GM23338 (cell line): ENCODE measurements at regions not wholly inside any gene's neighbourhood (a gene's known extent, or its start where the extent isn't known, plus 50 kb on each side); places are given as distances from the start of the nearest gene placed in this dataset.
A peak's percentile ranks its signal among the peaks of the same experiment; 100 is the strongest.

Source experiments
- ATAC-seq: fragments of 200-7000 bp; cut with Tn5 transposase; 3 replicates; pipeline ENCODE4 v1.9.1; 2020
- DNase-seq: peaks from one replicate; pipeline ENCODE4 v3.0.0-alpha.2; 2015; ENCODE audit warnings: low spot score
- H2AFZ ChIP-seq: fragments of 200-600 bp; sonication (generic); 2 replicates; pipeline ENCODE4 v1.8.0; 2016; ENCODE audit warnings: antibody characterized with exemption, mild to moderate bottlenecking, moderate library complexity
- H3F3A ChIP-seq: fragments of 200-600 bp; sonication (generic); replicated peaks from 2 replicates; pipeline ENCODE4 v1.8.0; 2017; ENCODE audit warnings: antibody characterized with exemption, mixed run types, low read depth
- H3K27ac ChIP-seq: fragments of 200-600 bp; sonication (generic); 2 replicates; pipeline ENCODE4 v1.6.1; 2016; ENCODE audit warnings: low read depth
- H3K27me3 ChIP-seq: fragments of 200-600 bp; sonication (generic); 2 replicates; pipeline ENCODE4 v1.8.0; 2016; ENCODE audit warnings: mild to moderate bottlenecking, mixed run types, moderate library complexity; ENCODE audit not compliant: insufficient read depth
- H3K36me3 ChIP-seq: fragments of 200-600 bp; sonication (generic); 2 replicates; pipeline ENCODE4 v1.8.0; 2016; ENCODE audit warnings: mild to moderate bottlenecking; ENCODE audit not compliant: insufficient read depth
- H3K4me1 ChIP-seq: fragments of 200-600 bp; sonication (generic); 2 replicates; pipeline ENCODE4 v1.8.0; 2016; ENCODE audit warnings: mild to moderate bottlenecking, moderate library complexity; ENCODE audit not compliant: insufficient read depth
- H3K4me2 ChIP-seq: fragments of 200-600 bp; sonication (generic); 2 replicates; pipeline ENCODE4 v1.7.1; 2017; ENCODE audit warnings: mixed run types
- H3K4me3 ChIP-seq: fragments of 200-600 bp; sonication (generic); 2 replicates; pipeline ENCODE4 v1.6.1; 2016; ENCODE audit warnings: mixed run types
- H3K79me2 ChIP-seq: fragments of 200-600 bp; sonication (generic); replicated peaks from 2 replicates; pipeline ENCODE4 v1.8.0; 2017; ENCODE audit warnings: mild to moderate bottlenecking; ENCODE audit not compliant: insufficient read depth
- H3K9me2 ChIP-seq: fragments of 200-600 bp; sonication (generic); 2 replicates; pipeline ENCODE4 v1.8.0; 2017; ENCODE audit not compliant: insufficient read depth
- H4K20me1 ChIP-seq: fragments of 200-600 bp; sonication (generic); replicated peaks from 2 replicates; pipeline ENCODE4 v1.8.0; 2017; ENCODE audit warnings: mild to moderate bottlenecking; ENCODE audit not compliant: insufficient read depth
- H3K27ac Mint-ChIP-seq: 2 replicates; pipeline ENCODE4 v1.8.0; 2020; ENCODE audit warnings: inconsistent platforms, mild to moderate bottlenecking, moderate library complexity, mixed read lengths
- H3K27me3 Mint-ChIP-seq: 3 replicates; pipeline ENCODE4 v1.8.0; 2022; ENCODE audit warnings: low read depth, mild to moderate bottlenecking, moderate library complexity, mixed read lengths, inconsistent platforms; ENCODE audit not compliant: insufficient read depth, poor library complexity
- H3K36me3 Mint-ChIP-seq: 3 replicates; pipeline ENCODE4 v1.8.0; 2021; ENCODE audit warnings: low read depth, mild to moderate bottlenecking, inconsistent platforms, moderate library complexity, mixed read lengths
- H3K4me1 Mint-ChIP-seq: 3 replicates; pipeline ENCODE4 v1.8.0; 2020; ENCODE audit warnings: mild to moderate bottlenecking, inconsistent platforms, mixed read lengths
- H3K4me3 Mint-ChIP-seq: 3 replicates; pipeline ENCODE4 v1.8.0; 2021; ENCODE audit warnings: moderate library complexity, mild to moderate bottlenecking, inconsistent platforms, mixed read lengths
- H3K9me3 Mint-ChIP-seq: 3 replicates; pipeline ENCODE4 v1.8.0; 2020; ENCODE audit warnings: moderate library complexity, mild to moderate bottlenecking, inconsistent platforms, mixed read lengths
- CREB1 ChIP-seq: fragments of 250-450 bp; sonication (Bioruptor Pico); IDR thresholded peaks from 2 replicates; pipeline ENCODE4 v1.5.0; 2020; ENCODE audit warnings: low read depth, mild to moderate bottlenecking, moderate library complexity
- CTCF ChIP-seq, 2 experiments: fragments of 200-600 bp in 1 of 2; sonication (generic) in 1 of 2; conservative IDR thresholded peaks; 2 replicates each; pipeline versions ENCODE4 v1.5.1 to v1.6.1; 2016 to 2017; ENCODE audit warnings: antibody characterized with exemption in 2 of 2, low read depth in 2 of 2, mild to moderate bottlenecking in 2 of 2, moderate library complexity in 1 of 2
- ETS1 ChIP-seq: IDR thresholded peaks from 2 replicates; pipeline ENCODE4 v1.6.1; 2016; ENCODE audit warnings: antibody characterized with exemption
- EZH2 ChIP-seq: fragments of 200-600 bp; sonication (generic); IDR thresholded peaks from one replicate; pipeline ENCODE4 v1.8.0; 2017; ENCODE audit warnings: antibody characterized with exemption, mild to moderate bottlenecking, low read depth; ENCODE audit not compliant: unreplicated experiment
- EZH2phosphoT487 ChIP-seq: fragments of 200-600 bp; sonication (generic); IDR thresholded peaks from one replicate; pipeline ENCODE4 v1.8.1; 2018; ENCODE audit warnings: antibody characterized with exemption; ENCODE audit not compliant: unreplicated experiment
- JUNB ChIP-seq: IDR thresholded peaks from one replicate; pipeline ENCODE4 v1.6.1; 2016; ENCODE audit warnings: antibody characterized with exemption; ENCODE audit not compliant: unreplicated experiment
- NANOG ChIP-seq: IDR thresholded peaks from 2 replicates; pipeline ENCODE4 v1.6.1; 2016; ENCODE audit warnings: antibody characterized with exemption, borderline replicate concordance
- POLR2AphosphoS5 ChIP-seq: IDR thresholded peaks from 2 replicates; pipeline ENCODE4 v1.6.1; 2016; ENCODE audit warnings: antibody characterized with exemption, low read depth
- REST ChIP-seq: IDR thresholded peaks from one replicate; pipeline ENCODE4 v1.6.1; 2018; ENCODE audit warnings: antibody characterized with exemption; ENCODE audit not compliant: unreplicated experiment
- STAT1 ChIP-seq: IDR thresholded peaks from one replicate; pipeline ENCODE4 v1.6.1; 2016; ENCODE audit warnings: antibody characterized with exemption; ENCODE audit not compliant: unreplicated experiment
- ZNF114 ChIP-seq: fragments of 250-450 bp; sonication (Bioruptor Pico); IDR thresholded peaks from 2 replicates; pipeline ENCODE4 v1.5.0; 2020; ENCODE audit warnings: mild to moderate bottlenecking, moderate library complexity
- ZNF331 ChIP-seq: fragments of 250-450 bp; sonication (Bioruptor Pico); IDR thresholded peaks from 2 replicates; pipeline ENCODE4 v1.5.0; 2020; ENCODE audit warnings: low read depth, mild to moderate bottlenecking, moderate library complexity
- ZNF462 ChIP-seq: fragments of 250-450 bp; sonication (Bioruptor Pico); IDR thresholded peaks from 2 replicates; pipeline ENCODE4 v1.5.0; 2020; ENCODE audit warnings: mild to moderate bottlenecking, moderate library complexity

GRCh38 chr18:76578571-76579300 is 83.7 kb upstream of the ZNF516 start:
- TF ChIP-seq EZH2: no peak
- no peak for TF ChIP-seq CTCF (conservative IDR thresholded peaks at IDR 0.05; ENCODE audit: low read depth in 2 of 2)
- TF ChIP-seq STAT1: no peak
- TF ChIP-seq ETS1: no peak
- no peak for TF ChIP-seq REST
- no peak for TF ChIP-seq ZNF331 (CRISPR knock-in tag)
- no peak for TF ChIP-seq ZNF462
- no peak for TF ChIP-seq CREB1 (CRISPR knock-in tag)
- no peak for TF ChIP-seq EZH2phosphoT487
- TF ChIP-seq NANOG: no peak
- no peak for TF ChIP-seq JUNB
- TF ChIP-seq POLR2AphosphoS5: no peak
- TF ChIP-seq ZNF114 (CRISPR knock-in tag): no peak
- Histone ChIP-seq H3K36me3 (no peaks in the 10 kb centered on the region), H3K4me1 (peaks cover 6% of the 10 kb centered on the region; the same call in 1 of the 2 replicates), H3F3A (0 out of 2 replicates have a peak, but pooled peaks cover 2% of the 10 kb centered on the region), H3K79me2 (no peaks in the 10 kb centered on the region), H3K9me2 (no peaks in the 10 kb centered on the region; the same call in 1 of the 2 replicates), H2AFZ (peak overlapping the region; percentile 89), H3K27me3 (peaks cover 13% of the 10 kb centered on the region), H4K20me1 (no peaks in the 10 kb centered on the region), H3K27ac (no peak overlapping the region), H3K4me2 (peak overlapping the region; percentile 74), H3K4me3 (peak overlapping the region; percentile 45)
- Mint-ChIP-seq H3K9me3 (0 out of 3 replicates have a peak, but pooled peaks cover 7% of the 10 kb centered on the region), H3K4me1 (peaks cover 7% of the 10 kb centered on the region; the same call in 2 of the 3 replicates), H3K36me3 (no peaks in the 10 kb centered on the region), H3K27ac (no peak overlapping the region), H3K27me3 (peaks cover 10% of the 10 kb centered on the region), H3K4me3 (peak overlapping the region; percentile 2; the same call in 1 of the 3 replicates)
- peak; percentile 73 for DNase-seq
- ATAC-seq: peak; percentile 94
